Stimulated activated CD8-positive, alpha-beta memory T cell treated with anti-CD3 and anti-CD28 coated beads, Interleukin-12 subunit alpha, Interleukin-12 subunit beta, amount 100 ng/mL, for 24 hours (primary cell): ENCODE measurements at regions not wholly inside any gene's neighbourhood (a gene's known extent, or its start where the extent isn't known, plus 50 kb on each side); places are given as distances from the start of the nearest gene placed in this dataset.

Experiments
- DNase-seq: peaks from one replicate; pipeline ENCODE4 v3.0.0-alpha.2; 2020; ENCODE audit errors: extremely low read depth

- no peak for DNase-seq
These were observed 79.1 kb upstream of the SDK2 start for GRCh38 chr17:73723317-73723716.

- no peak for DNase-seq
These were observed 80.1 kb upstream of the SDK2 start for GRCh38 chr17:73724341-73724740.

- no peak for DNase-seq
These were observed 80.7 kb upstream of the SDK2 start for GRCh38 chr17:73724990-73725389.

GRCh38 chr17:73725794-73726515 lies 81.7 kb upstream of the SDK2 start:
- DNase-seq: no peak

GRCh38 chr17:73727941-73728340 lies 83.7 kb upstream of the SDK2 start:
- DNase-seq: no peak

- no peak for DNase-seq
These were observed 84.9 kb upstream of the SDK2 start for GRCh38 chr17:73729101-73729500.

- DNase-seq: no peak
These were observed 87.5 kb upstream of the SDK2 start for GRCh38 chr17:73731733-73732132.

GRCh38 chr17:73733517-73733916 lies 89.3 kb upstream of the SDK2 start:
- no peak for DNase-seq

GRCh38 chr17:73735245-73735644 lies 91.0 kb upstream of the SDK2 start:
- DNase-seq: no peak

- DNase-seq: no peak
These were observed 94.7 kb upstream of the SDK2 start for GRCh38 chr17:73738751-73739575.

- DNase-seq: no peak
These were observed 96.1 kb upstream of the SDK2 start for GRCh38 chr17:73740370-73740769.

- DNase-seq: no peak
These were observed 98.7 kb upstream of the SDK2 start for GRCh38 chr17:73742948-73743381.

- DNase-seq: no peak
These were observed 99.4 kb upstream of the SDK2 start for GRCh38 chr17:73743518-73744201.

GRCh38 chr17:73744411-73744810 lies 100.2 kb upstream of the SDK2 start:
- no peak for DNase-seq

GRCh38 chr17:73746314-73747073 lies 102.2 kb upstream of the SDK2 start:
- no peak for DNase-seq

- no peak for DNase-seq
These were observed 103.2 kb upstream of the SDK2 start for GRCh38 chr17:73747221-73748002.

GRCh38 chr17:73748508-73748907 lies 104.3 kb upstream of the SDK2 start:
- no peak for DNase-seq

- no peak for DNase-seq
These were observed 105.1 kb upstream of the SDK2 start for GRCh38 chr17:73749337-73749823.

GRCh38 chr17:73749928-73750605 lies 105.8 kb upstream of the SDK2 start:
- no peak for DNase-seq

GRCh38 chr17:73750975-73751374 lies 106.7 kb upstream of the SDK2 start:
- DNase-seq: no peak
